IMR-90 (cell line): ENCODE measurements at regions not wholly inside any gene's neighbourhood (a gene's known extent, or its start where the extent isn't known, plus 50 kb on each side); places are given as distances from the start of the nearest gene placed in this dataset.

Source experiments
- ATAC-seq: fragments of 200-7000 bp; cut with Tn5 transposase; 2 replicates; pipeline ENCODE4 v1.9.1; 2020; ENCODE audit warnings: low read depth, mild to moderate bottlenecking, moderate library complexity
- BruUV-seq: library from RNA; stranded (reverse); fragments of 400-500 nt; replicated peaks from 2 replicates; lab custom pipeline; 2021; lab: Mats Ljungman, UMichigan
- CTCF ChIA-PET: fragments of 300-600 bp; formaldehyde crosslinking; extraction: SDS; loops from one replicate; lab custom pipeline; 2021; ENCODE audit warnings: antibody characterized with exemption; lab: Yijun Ruan, JAX
- POLR2A ChIA-PET: fragments of 300-600 bp; sonication (Branson Sonifier 250); formaldehyde crosslinking; loops from one replicate; lab custom pipeline; 2022; ENCODE audit warnings: antibody characterized with exemption; ENCODE audit not compliant: unreplicated experiment; lab: Charles Lee
- DNase-seq: peaks from one replicate; pipeline ENCODE4 v3.0.0; 2013
- H2AFZ ChIP-seq: replicated peaks from 2 replicates; pipeline ENCODE3; 2013; ENCODE audit warnings: low read length, mild to moderate bottlenecking; ENCODE audit not compliant: poor library complexity
- H2AK5ac ChIP-seq: 2 replicates; pipeline ENCODE4 v1.6.1; 2013; ENCODE audit warnings: low read depth, low read length, inconsistent platforms
- H2AK9ac ChIP-seq: replicated peaks from 2 replicates; pipeline ENCODE3; 2013; ENCODE audit warnings: mild to moderate bottlenecking, low read depth, low read length, moderate library complexity; ENCODE audit not compliant: poor library complexity
- H2BK120ac ChIP-seq: 2 replicates; pipeline ENCODE4 v1.6.1; 2013; ENCODE audit warnings: low read depth, low read length, inconsistent platforms
- H2BK15ac ChIP-seq: 3 replicates; pipeline ENCODE4 v1.6.1; 2013; ENCODE audit warnings: low read depth, low read length, inconsistent platforms
- H2BK20ac ChIP-seq: 2 replicates; pipeline ENCODE4 v1.6.1; 2013; ENCODE audit warnings: low read depth, mild to moderate bottlenecking, inconsistent platforms, low read length, moderate library complexity
- H2BK5ac ChIP-seq: 2 replicates; pipeline ENCODE4 v1.6.1; 2013; ENCODE audit warnings: mild to moderate bottlenecking, low read depth, low read length, inconsistent platforms; ENCODE audit not compliant: poor library complexity, severe bottlenecking
- H3K14ac ChIP-seq: replicated peaks from 2 replicates; pipeline ENCODE4 v1.6.1; 2013; ENCODE audit warnings: low read depth, low read length, inconsistent platforms
- H3K18ac ChIP-seq: 2 replicates; pipeline ENCODE4 v1.6.1; 2013; ENCODE audit warnings: low read depth, low read length, control low read depth
- H3K23ac ChIP-seq: 2 replicates; pipeline ENCODE4 v1.6.1; 2013; ENCODE audit warnings: low read depth, low read length, inconsistent platforms
- H3K27ac ChIP-seq: 2 replicates; pipeline ENCODE4 v1.5.1; 2013; ENCODE audit warnings: mild to moderate bottlenecking, control low read depth, low read length; ENCODE audit not compliant: insufficient read depth
- H3K27me3 ChIP-seq: 2 replicates; pipeline ENCODE4 v1.6.1; 2013; ENCODE audit warnings: low read length; ENCODE audit not compliant: control insufficient read depth, insufficient read depth
- H3K36me3 ChIP-seq: 2 replicates; pipeline ENCODE4 v1.6.1; 2013; ENCODE audit warnings: low read length, mixed read lengths; ENCODE audit not compliant: control insufficient read depth, insufficient read depth
- H3K4ac ChIP-seq: 2 replicates; pipeline ENCODE4 v1.6.1; 2013; ENCODE audit warnings: low read depth, low read length, inconsistent platforms
- H3K4me1 ChIP-seq: 2 replicates; pipeline ENCODE4 v1.6.1; 2013; ENCODE audit warnings: low read length, mixed read lengths; ENCODE audit not compliant: control insufficient read depth, insufficient read depth
- H3K4me2 ChIP-seq: 2 replicates; pipeline ENCODE4 v1.6.1; 2013; ENCODE audit warnings: low read depth, mild to moderate bottlenecking, control low read depth, low read length, moderate library complexity
- H3K4me3 ChIP-seq: 2 replicates; pipeline ENCODE4 v1.5.1; 2013; ENCODE audit warnings: low read depth, mild to moderate bottlenecking, control low read depth, low read length, moderate library complexity; ENCODE audit not compliant: insufficient read depth
- H3K56ac ChIP-seq: 2 replicates; pipeline ENCODE4 v1.6.1; 2013; ENCODE audit warnings: low read length, inconsistent platforms; ENCODE audit not compliant: insufficient read depth; ENCODE audit errors: extremely low read depth
- H3K79me1 ChIP-seq, 2 experiments: 2 replicates each; pipeline ENCODE4 v1.6.1; 2013; ENCODE audit warnings: low read length in 2 of 2, inconsistent platforms in 1 of 2, low read depth in 1 of 2
- H3K9ac ChIP-seq: 2 replicates; pipeline ENCODE4 v1.6.1; 2013; ENCODE audit warnings: low read depth, low read length, control low read depth
- H3K9me1 ChIP-seq: 2 replicates; pipeline ENCODE4 v1.6.1; 2013; ENCODE audit warnings: low read length, inconsistent platforms; ENCODE audit not compliant: insufficient read depth
- H3K9me3 ChIP-seq: 2 replicates; pipeline ENCODE4 v1.6.1; 2013; ENCODE audit warnings: low read length; ENCODE audit not compliant: control insufficient read depth, insufficient read depth
- H4K20me1 ChIP-seq: 2 replicates; pipeline ENCODE4 v1.6.1; 2013; ENCODE audit warnings: low read length, inconsistent platforms; ENCODE audit not compliant: insufficient read depth
- H4K5ac ChIP-seq: 2 replicates; pipeline ENCODE4 v1.6.1; 2013; ENCODE audit warnings: mild to moderate bottlenecking, low read depth, low read length, control low read depth
- H4K8ac ChIP-seq, 2 experiments: 2 replicates each; pipeline ENCODE4 v1.6.1; 2013; ENCODE audit warnings: low read depth in 2 of 2, low read length in 2 of 2, control low read depth in 1 of 2, inconsistent platforms in 1 of 2
- H4K91ac ChIP-seq: 2 replicates; pipeline ENCODE4 v1.6.1; 2013; ENCODE audit warnings: low read depth, low read length, inconsistent platforms; ENCODE audit not compliant: insufficient read depth
- CHD1 ChIP-seq: IDR thresholded peaks from 2 replicates; pipeline ENCODE4 v1.6.1; 2012; ENCODE audit warnings: low read depth, low read length, improper control_type of control experiment
- FOS ChIP-seq: fragments of 150-350 bp; IDR thresholded peaks from 2 replicates; pipeline ENCODE4 v1.6.1; 2016; ENCODE audit warnings: low read depth, low read length
- MAFK ChIP-seq: IDR thresholded peaks from 2 replicates; pipeline ENCODE4 v1.6.1; 2012; ENCODE audit warnings: low read depth, low read length, improper control_type of control experiment
- MAZ ChIP-seq: IDR thresholded peaks from 2 replicates; pipeline ENCODE4 v1.6.1; 2012; ENCODE audit warnings: low read depth, mild to moderate bottlenecking, low read length, improper control_type of control experiment, moderate library complexity, borderline replicate concordance
- MXI1 ChIP-seq: IDR thresholded peaks from 2 replicates; pipeline ENCODE4 v1.6.1; 2012; ENCODE audit warnings: low read depth, mild to moderate bottlenecking, low read length, moderate library complexity, borderline replicate concordance
- NFE2L2 ChIP-seq: fragments of 150-350 bp; IDR thresholded peaks from 2 replicates; pipeline ENCODE4 v1.6.1; 2016; ENCODE audit warnings: low read depth, mild to moderate bottlenecking, low read length
- POLR2A ChIP-seq: IDR thresholded peaks from 2 replicates; pipeline ENCODE4 v1.6.1; 2012; ENCODE audit warnings: mild to moderate bottlenecking, low read depth, low read length
- RAD21 ChIP-seq: IDR thresholded peaks from 2 replicates; pipeline ENCODE4 v1.6.1; 2012; ENCODE audit warnings: low read length, improper control_type of control experiment
- RCOR1 ChIP-seq: IDR thresholded peaks from 2 replicates; pipeline ENCODE4 v1.6.1; 2012; ENCODE audit warnings: mild to moderate bottlenecking, low read length, improper control_type of control experiment; ENCODE audit not compliant: insufficient replicate concordance
- RFX5 ChIP-seq: IDR thresholded peaks from 2 replicates; pipeline ENCODE4 v1.8.0; 2012; ENCODE audit warnings: low read depth, mild to moderate bottlenecking, low read length, moderate library complexity
- SMC3 ChIP-seq: fragments of 150-350 bp; IDR thresholded peaks from 2 replicates; pipeline ENCODE4 v1.6.1; 2016; ENCODE audit warnings: low read depth, mild to moderate bottlenecking, antibody characterized with exemption, low read length, moderate library complexity
- WGBS, 2 experiments: methylation state at CpG; one replicate each; pipeline versions ENCODE4 v1.1.5 to v1.1.7; 2013; ENCODE audit warnings: missing lambda C conversion rate in 2 of 2; ENCODE audit not compliant: insufficient read length in 1 of 2; ENCODE audit errors: extremely low coverage in 2 of 2; 5-methylcytosine and 5-hydroxymethylcytosine counted together
- dilution Hi-C: fragments of 300-500 bp; cut with HindIII; formaldehyde crosslinking; loops from one replicate; pipeline ENCODE4 v1.14.3; 2018; ENCODE audit warnings: low sequenced_read_pairs; ENCODE audit not compliant: unreplicated experiment
- in situ Hi-C: fragments of 300-500 bp; cut with MboI; formaldehyde crosslinking; loops from 3 replicates; pipeline ENCODE4 v1.14.3; 2019; ENCODE audit warnings: low sequenced_read_pairs, inconsistent platforms, mixed read lengths
- intact Hi-C: fragments of 100-400 bp; cut with micrococcal nuclease; formaldehyde crosslinking; loops from 2 replicates; pipeline ENCODE4 v1.10.0; 2022
- TF ChIP-seq, protein P1 (sequence below): fragments of 150-350 bp; IDR thresholded peaks from 2 replicates; pipeline ENCODE4 v1.6.1; 2017; ENCODE audit warnings: mild to moderate bottlenecking, antibody characterized with exemption, low read length, low read depth
- TF ChIP-seq, protein P2 (sequence below): conservative IDR thresholded peaks from 2 replicates; pipeline ENCODE4 v1.5.1; 2012; ENCODE audit warnings: mild to moderate bottlenecking, low read depth, low read length, improper control_type of control experiment
- TF ChIP-seq, protein P3 (sequence below): fragments of 150-350 bp; IDR thresholded peaks from 2 replicates; pipeline ENCODE4 v1.6.1; 2016; ENCODE audit warnings: low read depth, mild to moderate bottlenecking, low read length, moderate library complexity, borderline replicate concordance

DNA sequence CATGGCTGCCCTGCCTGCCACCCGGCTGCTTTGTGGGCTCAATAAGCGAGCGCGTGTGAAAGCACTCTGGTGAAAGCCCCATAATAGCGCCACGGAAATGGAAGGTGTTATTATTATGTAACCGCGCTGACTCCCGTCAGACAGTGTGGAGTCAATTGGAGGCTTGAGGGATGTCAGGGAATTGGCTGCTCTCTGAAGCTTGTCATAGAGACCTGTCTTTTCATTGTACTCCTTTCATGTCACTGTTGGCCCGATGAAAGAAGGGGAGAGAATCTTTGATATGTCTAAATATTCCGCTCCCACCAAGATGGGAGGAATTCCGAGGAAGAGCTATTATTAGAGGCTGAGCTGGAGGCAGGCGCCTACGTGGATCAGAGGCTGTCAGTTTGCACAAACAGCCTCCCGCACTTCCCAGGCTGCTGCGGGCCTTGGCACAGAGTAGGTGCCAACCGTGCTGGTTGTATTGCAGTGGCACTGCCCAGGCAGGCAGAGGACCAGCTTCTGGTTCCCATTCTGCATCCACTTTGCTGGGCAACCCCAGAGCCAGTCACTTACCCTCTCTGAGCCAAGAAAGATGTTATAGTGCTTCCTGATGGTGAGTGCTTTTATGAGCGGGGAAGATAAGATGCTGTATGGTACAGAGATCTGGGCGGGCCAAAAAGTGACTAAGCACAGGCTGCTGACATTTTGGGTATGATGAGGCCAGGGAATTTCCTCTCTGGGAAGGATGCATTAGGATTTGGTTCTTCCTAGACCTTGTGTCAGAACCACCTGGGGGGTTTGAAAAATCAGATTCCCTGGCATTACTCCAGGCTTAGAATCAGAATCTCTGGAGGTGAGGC is 151.4 kb downstream of the RPS24 start:
- DNase-seq = peak; percentile 37
- CTCF ChIA-PET = no interaction called here

More for the DNA sequence above, 151.4 kb downstream of the RPS24 start:
- H2AK9ac ChIP-seq = peak overlapping the region; percentile 24
- H3K36me3 ChIP-seq = no peaks in the 10 kb centered on the region
- no peak overlapping the region for H3K56ac ChIP-seq
- in situ Hi-C loops (no loop called here), intact Hi-C loops (no loop called here), dilution Hi-C loops (no loop called here)
- H3K9me1 ChIP-seq = no peaks in the 10 kb centered on the region
- no peak overlapping the region for H3K4me3 ChIP-seq
- POLR2A ChIA-PET = no interaction called here
- no peak overlapping the region for H4K5ac ChIP-seq
- no peak overlapping the region for H2BK120ac ChIP-seq
- TF ChIP-seq RCOR1 (no peak), RFX5 (no peak), MAFK (no peak), NFE2L2 (no peak), RAD21 (no peak), POLR2A (no peak), MAZ (no peak), MXI1 (no peak), CHD1 (no peak), SMC3 (no peak), FOS (no peak)
- TF ChIP-seq, protein P1, sequence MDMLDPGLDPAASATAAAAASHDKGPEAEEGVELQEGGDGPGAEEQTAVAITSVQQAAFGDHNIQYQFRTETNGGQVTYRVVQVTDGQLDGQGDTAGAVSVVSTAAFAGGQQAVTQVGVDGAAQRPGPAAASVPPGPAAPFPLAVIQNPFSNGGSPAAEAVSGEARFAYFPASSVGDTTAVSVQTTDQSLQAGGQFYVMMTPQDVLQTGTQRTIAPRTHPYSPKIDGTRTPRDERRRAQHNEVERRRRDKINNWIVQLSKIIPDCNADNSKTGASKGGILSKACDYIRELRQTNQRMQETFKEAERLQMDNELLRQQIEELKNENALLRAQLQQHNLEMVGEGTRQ = no peak
- TF ChIP-seq, protein P2, sequence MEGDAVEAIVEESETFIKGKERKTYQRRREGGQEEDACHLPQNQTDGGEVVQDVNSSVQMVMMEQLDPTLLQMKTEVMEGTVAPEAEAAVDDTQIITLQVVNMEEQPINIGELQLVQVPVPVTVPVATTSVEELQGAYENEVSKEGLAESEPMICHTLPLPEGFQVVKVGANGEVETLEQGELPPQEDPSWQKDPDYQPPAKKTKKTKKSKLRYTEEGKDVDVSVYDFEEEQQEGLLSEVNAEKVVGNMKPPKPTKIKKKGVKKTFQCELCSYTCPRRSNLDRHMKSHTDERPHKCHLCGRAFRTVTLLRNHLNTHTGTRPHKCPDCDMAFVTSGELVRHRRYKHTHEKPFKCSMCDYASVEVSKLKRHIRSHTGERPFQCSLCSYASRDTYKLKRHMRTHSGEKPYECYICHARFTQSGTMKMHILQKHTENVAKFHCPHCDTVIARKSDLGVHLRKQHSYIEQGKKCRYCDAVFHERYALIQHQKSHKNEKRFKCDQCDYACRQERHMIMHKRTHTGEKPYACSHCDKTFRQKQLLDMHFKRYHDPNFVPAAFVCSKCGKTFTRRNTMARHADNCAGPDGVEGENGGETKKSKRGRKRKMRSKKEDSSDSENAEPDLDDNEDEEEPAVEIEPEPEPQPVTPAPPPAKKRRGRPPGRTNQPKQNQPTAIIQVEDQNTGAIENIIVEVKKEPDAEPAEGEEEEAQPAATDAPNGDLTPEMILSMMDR = no peak
- TF ChIP-seq, protein P3, sequence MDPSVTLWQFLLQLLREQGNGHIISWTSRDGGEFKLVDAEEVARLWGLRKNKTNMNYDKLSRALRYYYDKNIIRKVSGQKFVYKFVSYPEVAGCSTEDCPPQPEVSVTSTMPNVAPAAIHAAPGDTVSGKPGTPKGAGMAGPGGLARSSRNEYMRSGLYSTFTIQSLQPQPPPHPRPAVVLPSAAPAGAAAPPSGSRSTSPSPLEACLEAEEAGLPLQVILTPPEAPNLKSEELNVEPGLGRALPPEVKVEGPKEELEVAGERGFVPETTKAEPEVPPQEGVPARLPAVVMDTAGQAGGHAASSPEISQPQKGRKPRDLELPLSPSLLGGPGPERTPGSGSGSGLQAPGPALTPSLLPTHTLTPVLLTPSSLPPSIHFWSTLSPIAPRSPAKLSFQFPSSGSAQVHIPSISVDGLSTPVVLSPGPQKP = no peak
- H2AK5ac ChIP-seq = no peak overlapping the region
- ATAC-seq = 0 out of 2 replicates have a peak, but pooled peaks have one; percentile 14
- no peak overlapping the region for H3K4ac ChIP-seq
- no TSS peak for BruUV-seq
- no peaks in the 10 kb centered on the region for H3K4me1 ChIP-seq
- H2BK20ac ChIP-seq = no peak overlapping the region
- no peak overlapping the region for H2AFZ ChIP-seq
- no peak overlapping the region for H2BK15ac ChIP-seq
- peaks cover 4% of the 10 kb centered on the region for H3K9me3 ChIP-seq
- no peak overlapping the region for H3K4me2 ChIP-seq
- H4K8ac ChIP-seq = no peak overlapping the region
- H4K20me1 ChIP-seq = no peaks in the 10 kb centered on the region; the same call in 1 of the 2 replicates
- H3K27me3 ChIP-seq = peaks cover 7% of the 10 kb centered on the region
- H3K9ac ChIP-seq = no peak overlapping the region
- no peak overlapping the region for H3K23ac ChIP-seq
- H3K27ac ChIP-seq = no peak overlapping the region
- no peak overlapping the region for H3K18ac ChIP-seq
- no peak overlapping the region for H3K14ac ChIP-seq
- H4K91ac ChIP-seq = no peak overlapping the region
- H3K79me1 ChIP-seq = no peaks in the 10 kb centered on the region
- 80% methylated on average over 2 of the region's 19 CpGs; no CpG with 5 or more reads in 1 of the 2 experiments for WGBS, 2 experiments
- no peak overlapping the region for H2BK5ac ChIP-seq
